GM12878 (cell line): ENCODE measurements at regions not wholly inside any gene's neighbourhood (a gene's known extent, or its start where the extent isn't known, plus 50 kb on each side); places are given as distances from the start of the nearest gene placed in this dataset.

ENCODE experiments used
- ATAC-seq: fragments of 200-7000 bp; cut with Tn5 transposase; 3 replicates; pipeline ENCODE4 v1.9.1; 2020; ENCODE audit warnings: mild to moderate bottlenecking, moderate library complexity
- BruUV-seq: library from RNA; stranded (reverse); fragments of 400-500 nt; replicated peaks from 2 replicates; lab custom pipeline; 2021; lab: Mats Ljungman, UMichigan
- CTCF ChIA-PET: fragments of 300-600 bp; sonication (Branson Sonifier 250); formaldehyde crosslinking; extraction: SDS; loops from one replicate; lab custom pipeline; 2021; ENCODE audit warnings: inconsistent platforms; lab: Yijun Ruan, JAX
- POLR2A ChIA-PET: fragments of 350-600 bp; formaldehyde crosslinking; extraction: SDS; loops from one replicate; lab custom pipeline; 2021; ENCODE audit warnings: inconsistent platforms; lab: Charles Lee
- RAD21 ChIA-PET: fragments of 300-600 bp; sonication (Branson Sonifier 250); formaldehyde crosslinking; loops from one replicate; lab custom pipeline; 2023; ENCODE audit warnings: antibody characterized with exemption; ENCODE audit not compliant: unreplicated experiment; lab: Charles Lee
- SMC1A ChIA-PET: fragments of 300-600 bp; sonication (Branson Sonifier 250); formaldehyde crosslinking; loops from one replicate; lab custom pipeline; 2023; ENCODE audit not compliant: unreplicated experiment, uncharacterized antibody; lab: Charles Lee
- DNase-seq: peaks from one replicate; pipeline ENCODE4 v3.0.0-alpha.2; 2011; ENCODE audit warnings: low read depth, low spot score
- FAIRE-seq: peaks from 3 replicates; lab custom pipeline; 2011; peaks lifted over from hg19 to GRCh38; lab: Jason Lieb, UNC
- H2AFZ ChIP-seq: 2 replicates; pipeline ENCODE4 v1.6.0; 2011; ENCODE audit warnings: low read depth, low read length, control low read depth; ENCODE audit not compliant: control insufficient read depth
- H3K27ac ChIP-seq: 2 replicates; pipeline ENCODE4 v1.5.1; 2011; ENCODE audit warnings: control low read depth; ENCODE audit not compliant: control insufficient read depth, insufficient read depth
- H3K27me3 ChIP-seq, 2 experiments: replicated peaks in 1 of 2; 2 replicates each; pipeline versions ENCODE4 v1.6.0 to v1.6.1; 2011; ENCODE audit warnings: low read length in 1 of 2; ENCODE audit not compliant: control insufficient read depth in 2 of 2, insufficient read depth in 2 of 2
- H3K36me3 ChIP-seq, 2 experiments: 2 replicates each; pipeline ENCODE4 v1.5.1; 2011; ENCODE audit warnings: low read length in 1 of 2; ENCODE audit not compliant: control insufficient read depth in 2 of 2, insufficient read depth in 2 of 2
- H3K4me1 ChIP-seq: 2 replicates; pipeline ENCODE4 v1.6.1; 2011; ENCODE audit warnings: mild to moderate bottlenecking, low read length, moderate library complexity, mixed read lengths; ENCODE audit not compliant: control insufficient read depth, insufficient read depth
- H3K4me2 ChIP-seq: 2 replicates; pipeline ENCODE4 v1.6.0; 2011; ENCODE audit warnings: control low read depth; ENCODE audit not compliant: control insufficient read depth, insufficient read depth
- H3K4me3 ChIP-seq: fragments of 200-600 bp; sonication (generic); 2 replicates; pipeline ENCODE4 v1.5.1; 2016
- H3K79me2 ChIP-seq: 2 replicates; pipeline ENCODE4 v1.6.0; 2011; ENCODE audit warnings: low read length; ENCODE audit not compliant: control insufficient read depth, insufficient read depth
- H3K9ac ChIP-seq: 2 replicates; pipeline ENCODE4 v1.8.0; 2011; ENCODE audit warnings: low read length, control low read depth, mixed read lengths; ENCODE audit not compliant: control insufficient read depth, insufficient read depth
- H3K9me3 ChIP-seq: replicated peaks from 3 replicates; pipeline ENCODE4 v1.5.1; 2011; ENCODE audit warnings: mild to moderate bottlenecking, low read length; ENCODE audit not compliant: control insufficient read depth, insufficient read depth
- H4K20me1 ChIP-seq: 2 replicates; pipeline ENCODE4 v1.6.0; 2011; ENCODE audit not compliant: control insufficient read depth, insufficient read depth
- CHD2 ChIP-seq: IDR thresholded peaks from 2 replicates; pipeline ENCODE4 v1.6.1; 2011; ENCODE audit warnings: low read depth, low read length, improper control_type of control experiment, borderline replicate concordance
- FOS ChIP-seq: IDR thresholded peaks from 3 replicates; pipeline ENCODE4 v1.6.1; 2011; ENCODE audit warnings: borderline replicate concordance; ENCODE audit not compliant: insufficient read length; ENCODE audit errors: extremely low read depth
- HDAC6 ChIP-seq: fragments of 200-600 bp; sonication (generic); IDR thresholded peaks from one replicate; pipeline ENCODE4 v1.8.0; 2017; ENCODE audit warnings: antibody characterized with exemption; ENCODE audit not compliant: unreplicated experiment
- JUND ChIP-seq: IDR thresholded peaks from 2 replicates; pipeline ENCODE4 v1.6.1; 2012; ENCODE audit warnings: low read depth, mild to moderate bottlenecking, low read length, improper control_type of control experiment, moderate library complexity
- KLF5 ChIP-seq: fragments of 450-650 bp; IDR thresholded peaks from 2 replicates; pipeline ENCODE4 v1.6.1; 2014; ENCODE audit warnings: mild to moderate bottlenecking; ENCODE audit not compliant: partially characterized antibody
- MLLT1 ChIP-seq: fragments of 450-650 bp; IDR thresholded peaks from 2 replicates; pipeline ENCODE4 v1.6.1; 2016; ENCODE audit warnings: mild to moderate bottlenecking
- WGBS: methylation state at CpG from one replicate; pipeline ENCODE4 v1.1.6; 2016; ENCODE audit warnings: low lambda C conversion rate; ENCODE audit not compliant: insufficient replicate concordance, insufficient coverage; ENCODE audit errors: missing lambda C conversion rate; 5-methylcytosine and 5-hydroxymethylcytosine counted together
- in situ Hi-C: fragments of 300-500 bp; cut with MboI; formaldehyde crosslinking; loops from 9 replicates; pipeline ENCODE4 v1.14.3; 2018; ENCODE audit warnings: mixed read lengths
- intact Hi-C: fragments of 100-400 bp; cut with micrococcal nuclease; formaldehyde crosslinking; loops from one replicate; pipeline ENCODE4 v1.14.2; 2022; ENCODE audit not compliant: unreplicated experiment
- TF ChIP-seq, protein P1 (sequence below): IDR thresholded peaks from 2 replicates; pipeline ENCODE4 v1.6.1; 2012; ENCODE audit warnings: mild to moderate bottlenecking, low read depth, low read length
- TF ChIP-seq, protein P2 (sequence below): IDR thresholded peaks from 2 replicates; pipeline ENCODE4 v1.6.1; 2012; ENCODE audit warnings: low read depth, low read length, improper control_type of control experiment

DNA sequence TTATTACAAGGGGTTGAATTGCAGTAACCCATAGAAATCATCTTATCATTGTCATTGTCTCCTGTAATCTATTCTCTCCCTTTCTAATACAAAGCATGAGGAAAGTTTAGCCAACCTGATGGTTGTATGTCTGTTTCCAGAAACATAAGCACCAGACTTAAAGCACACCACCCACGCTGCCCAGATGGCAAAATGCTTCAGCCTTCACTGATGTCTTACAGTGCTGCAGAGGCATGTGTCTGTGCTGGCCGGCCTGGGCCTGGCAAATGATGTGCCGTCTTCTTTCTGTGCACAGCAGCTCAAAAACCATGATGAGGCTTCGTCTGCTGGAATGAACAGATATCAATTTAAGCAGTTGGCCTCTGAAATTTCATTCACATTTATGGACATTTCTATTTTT is 443.0 kb upstream of the RGPD4 start:
- BruUV-seq: no TSS peak

GRCh38 chr2:107384422-107384821 is 442.3 kb upstream of the RGPD4 start:
- Histone ChIP-seq H3K27ac (no peak overlapping the region), H3K79me2 (no peaks in the 10 kb centered on the region), H3K9me3 (no peaks in the 10 kb centered on the region), H3K4me2 (no peak overlapping the region), H3K4me3 (no peak overlapping the region), H2AFZ (no peak overlapping the region), H3K27me3 (no peaks in the 10 kb centered on the region), H3K36me3 (no peaks in the 10 kb centered on the region), H4K20me1 (no peaks in the 10 kb centered on the region), H3K4me1 (no peaks in the 10 kb centered on the region), H3K9ac (no peak overlapping the region)
- BruUV-seq: no TSS peak
- SMC1A ChIA-PET: interaction anchor here (0.5 kb wide), 1 partner anchor 773 kb away, joined by 3 read pairs; no protein-coding TSS in a partner anchor
- ATAC-seq: no peak
- in situ Hi-C loops: no loop called here
- WGBS: 7% methylated on average over 2 of the region's 2 CpGs
- DNase-seq: no peak
- no peak for FAIRE-seq
- RAD21 ChIA-PET: no interaction called here
- TF ChIP-seq CHD2 (no peak), HDAC6 (no peak), FOS (no peak)
- TF ChIP-seq, protein P1, sequence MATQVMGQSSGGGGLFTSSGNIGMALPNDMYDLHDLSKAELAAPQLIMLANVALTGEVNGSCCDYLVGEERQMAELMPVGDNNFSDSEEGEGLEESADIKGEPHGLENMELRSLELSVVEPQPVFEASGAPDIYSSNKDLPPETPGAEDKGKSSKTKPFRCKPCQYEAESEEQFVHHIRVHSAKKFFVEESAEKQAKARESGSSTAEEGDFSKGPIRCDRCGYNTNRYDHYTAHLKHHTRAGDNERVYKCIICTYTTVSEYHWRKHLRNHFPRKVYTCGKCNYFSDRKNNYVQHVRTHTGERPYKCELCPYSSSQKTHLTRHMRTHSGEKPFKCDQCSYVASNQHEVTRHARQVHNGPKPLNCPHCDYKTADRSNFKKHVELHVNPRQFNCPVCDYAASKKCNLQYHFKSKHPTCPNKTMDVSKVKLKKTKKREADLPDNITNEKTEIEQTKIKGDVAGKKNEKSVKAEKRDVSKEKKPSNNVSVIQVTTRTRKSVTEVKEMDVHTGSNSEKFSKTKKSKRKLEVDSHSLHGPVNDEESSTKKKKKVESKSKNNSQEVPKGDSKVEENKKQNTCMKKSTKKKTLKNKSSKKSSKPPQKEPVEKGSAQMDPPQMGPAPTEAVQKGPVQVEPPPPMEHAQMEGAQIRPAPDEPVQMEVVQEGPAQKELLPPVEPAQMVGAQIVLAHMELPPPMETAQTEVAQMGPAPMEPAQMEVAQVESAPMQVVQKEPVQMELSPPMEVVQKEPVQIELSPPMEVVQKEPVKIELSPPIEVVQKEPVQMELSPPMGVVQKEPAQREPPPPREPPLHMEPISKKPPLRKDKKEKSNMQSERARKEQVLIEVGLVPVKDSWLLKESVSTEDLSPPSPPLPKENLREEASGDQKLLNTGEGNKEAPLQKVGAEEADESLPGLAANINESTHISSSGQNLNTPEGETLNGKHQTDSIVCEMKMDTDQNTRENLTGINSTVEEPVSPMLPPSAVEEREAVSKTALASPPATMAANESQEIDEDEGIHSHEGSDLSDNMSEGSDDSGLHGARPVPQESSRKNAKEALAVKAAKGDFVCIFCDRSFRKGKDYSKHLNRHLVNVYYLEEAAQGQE: no peak
- POLR2A ChIA-PET: no interaction called here
- CTCF ChIA-PET: no interaction called here
- intact Hi-C loops: no loop called here

More for the DNA sequence above, 443.0 kb upstream of the RGPD4 start:
- ChIA-PET CTCF (no interaction called here), SMC1A (interaction anchor here (0.5 kb wide), 1 partner anchor 773 kb away, joined by 3 read pairs; no protein-coding TSS in a partner anchor), RAD21 (no interaction called here), POLR2A (no interaction called here)
- in situ Hi-C loops: no loop called here
- Histone ChIP-seq H3K4me1 (no peaks in the 10 kb centered on the region), H3K36me3 (no peaks in the 10 kb centered on the region), H3K9me3 (no peaks in the 10 kb centered on the region), H3K9ac (no peak overlapping the region), H3K79me2 (no peaks in the 10 kb centered on the region), H2AFZ (no peak overlapping the region), H3K27ac (no peak overlapping the region), H3K27me3 (no peaks in the 10 kb centered on the region), H3K4me2 (no peak overlapping the region), H4K20me1 (no peaks in the 10 kb centered on the region), H3K4me3 (no peak overlapping the region)
- TF ChIP-seq KLF5 (no peak), CHD2 (no peak), JUND (no peak), MLLT1 (no peak)
- TF ChIP-seq, protein P2, sequence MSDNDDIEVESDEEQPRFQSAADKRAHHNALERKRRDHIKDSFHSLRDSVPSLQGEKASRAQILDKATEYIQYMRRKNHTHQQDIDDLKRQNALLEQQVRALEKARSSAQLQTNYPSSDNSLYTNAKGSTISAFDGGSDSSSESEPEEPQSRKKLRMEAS: no peak
- FAIRE-seq (no peak), DNase-seq (no peak), ATAC-seq (no peak)
- 0% methylated on average over 4 of the region's 4 CpGs for WGBS
- intact Hi-C loops: no loop called here
